Hematopoietic multipotent progenitor cell treated with erythropoietin and hydrocortisone succinate and interleukin-3 and kit ligand, for 15 days (in vitro differentiated cells): ENCODE measurements at regions not wholly inside any gene's neighbourhood (a gene's known extent, or its start where the extent isn't known, plus 50 kb on each side); places are given as distances from the start of the nearest gene placed in this dataset.
"Not testable (repeated sequence)": the region's sequence is repeated elsewhere in the genome, so short reads cannot be mapped to it uniquely, and the experiment has no call there.

Experiments used
- DNase-seq: peaks from one replicate; pipeline ENCODE4 v3.0.0-alpha.2; 2015; ENCODE audit warnings: low spot score

- DNase-seq, result no peak
Measured at GRCh38 chr6:28807682-28808280, 116.0 kb downstream of the TRIM27 start.

- no peak for DNase-seq
Measured at GRCh38 chr6:28808383-28808782, 115.4 kb downstream of the TRIM27 start.

GRCh38 chr6:28809947-28810658, 113.7 kb downstream of the TRIM27 start:
- DNase-seq, result no peak

- no peak for DNase-seq
Measured at GRCh38 chr6:28810659-28811053, 113.1 kb downstream of the TRIM27 start.

- no peak for DNase-seq
Measured at GRCh38 chr6:28811873-28812272, 111.9 kb downstream of the TRIM27 start.

GRCh38 chr6:28812778-28813569, 110.8 kb downstream of the TRIM27 start:
- DNase-seq, result no peak

GRCh38 chr6:28814032-28814976, 109.5 kb downstream of the TRIM27 start:
- DNase-seq, result no peak

- no peak for DNase-seq
Measured at GRCh38 chr6:28816339-28816908, 107.4 kb downstream of the TRIM27 start.

- no peak for DNase-seq
Measured at GRCh38 chr6:28816909-28817807, 106.6 kb downstream of the TRIM27 start.

GRCh38 chr6:28817808-28818145, 106.0 kb downstream of the TRIM27 start:
- DNase-seq, result no peak

- no peak for DNase-seq
Measured at GRCh38 chr6:28824793-28825731, 98.7 kb downstream of the TRIM27 start.

- DNase-seq, result no peak
Measured at GRCh38 chr6:28825732-28826293, 98.0 kb downstream of the TRIM27 start.

- not testable (repeated sequence) for DNase-seq
Measured at GRCh38 chr6:28831683-28832082, 92.1 kb downstream of the TRIM27 start.

- not testable (repeated sequence) for DNase-seq
Measured at GRCh38 chr6:28836703-28837102, 87.1 kb downstream of the TRIM27 start.

GRCh38 chr6:28838289-28838633, 85.5 kb downstream of the TRIM27 start:
- DNase-seq, result peak; percentile 82

GRCh38 chr6:28838634-28839442, 84.9 kb downstream of the TRIM27 start:
- DNase-seq, result peak; percentile 75

GRCh38 chr6:28839443-28840120, 84.2 kb downstream of the TRIM27 start:
- DNase-seq, result no peak

GRCh38 chr6:28841290-28841689, 82.5 kb downstream of the TRIM27 start:
- no peak for DNase-seq
